ENCODE measurements at regions not wholly inside any gene's neighbourhood (a gene's known extent, or its start where the extent isn't known, plus 50 kb on each side); places are given as distances from the start of the nearest gene placed in this dataset.

GRCh38 chr18:65372904-65373303 is 377.9 kb upstream of the CDH7 start:
- Histone ChIP-seq H2AFZ (ENCODE audit: low read length) (no peak overlapping the region), H3K36me3 (replicated peaks; ENCODE audit: insufficient read depth, low read length) (no peaks in the 10 kb centered on the region), H3K4me1 (ENCODE audit: low read length) (no peaks in the 10 kb centered on the region), H3K9me2 (replicated peaks; ENCODE audit: insufficient read depth, low read length) (no peaks in the 10 kb centered on the region), H3K27me3 (replicated peaks; ENCODE audit: insufficient read depth, low read length) (no peaks in the 10 kb centered on the region), H3K4me2 (ENCODE audit: low read depth, low read length) (no peak overlapping the region), H3K79me2 (ENCODE audit: low read length) (no peaks in the 10 kb centered on the region), H3F3A (ENCODE audit: insufficient read depth, low read length) (no peaks in the 10 kb centered on the region), H4K20me1 (ENCODE audit: insufficient read depth, low read length) (no peaks in the 10 kb centered on the region), H3K4me3 (ENCODE audit: low read length) (no peak overlapping the region), H3K9ac (ENCODE audit: low read length) (no peak overlapping the region), H3K27ac (ENCODE audit: low read length) (no peak overlapping the region), H3K9me3 (replicated peaks; ENCODE audit: insufficient read depth, low read length) (no peaks in the 10 kb centered on the region)
- TF ChIP-seq EZH2phosphoT487 (IDR thresholded peaks at IDR 0.05; ENCODE audit: low read length) (no peak), CTCF (IDR thresholded peaks at IDR 0.05; ENCODE audit: low read length) (no peak), EZH2 (optimal IDR thresholded peaks at IDR 0.05; ENCODE audit: low read depth, low read length) (no peak)
- DNase-seq = no peak

DNA sequence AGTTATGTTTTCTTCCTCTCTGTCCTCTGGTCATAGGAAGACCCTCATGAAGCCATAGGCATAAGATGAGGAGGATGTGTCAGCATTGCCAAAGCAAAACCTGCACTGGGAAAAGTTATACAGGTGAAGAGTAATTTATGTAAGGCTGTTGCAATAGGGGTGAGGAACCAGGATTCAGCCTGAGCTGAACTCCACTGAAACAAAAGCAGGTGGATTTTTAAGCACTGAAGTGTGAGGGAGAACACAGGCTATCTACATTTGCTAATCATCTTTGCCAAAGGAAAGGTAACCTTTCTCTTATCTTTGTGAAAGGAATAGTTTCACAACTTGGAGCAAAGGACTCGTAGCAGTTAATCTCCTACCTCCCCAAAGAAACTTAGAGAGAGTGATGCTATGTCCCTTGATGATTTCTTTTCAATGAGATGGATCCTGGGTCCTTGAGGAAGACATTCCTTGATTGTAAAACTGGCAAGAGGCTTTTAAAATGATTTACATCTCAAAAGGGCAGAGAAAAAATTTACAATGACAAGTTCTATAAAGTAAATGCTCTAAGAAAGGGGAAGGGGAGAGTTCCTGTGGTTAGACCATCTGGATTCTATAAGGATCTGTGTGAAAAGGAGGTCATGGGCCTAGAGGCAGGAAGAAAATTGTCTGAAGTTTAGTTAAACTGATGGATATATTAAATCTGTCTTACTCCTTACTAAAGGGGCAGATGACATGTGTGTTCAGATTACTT is 385.4 kb upstream of the CDH7 start:
- Histone ChIP-seq H4K20me1 (ENCODE audit: insufficient read depth, low read length) (no peaks in the 10 kb centered on the region), H3K36me3 (replicated peaks; ENCODE audit: insufficient read depth, low read length) (no peaks in the 10 kb centered on the region), H3K9ac (ENCODE audit: low read length) (no peak overlapping the region), H3K9me3 (replicated peaks; ENCODE audit: insufficient read depth, low read length) (no peaks in the 10 kb centered on the region), H3K4me1 (ENCODE audit: low read length) (no peaks in the 10 kb centered on the region), H3K79me2 (ENCODE audit: low read length) (no peaks in the 10 kb centered on the region), H2AFZ (ENCODE audit: low read length) (no peak overlapping the region), H3K27ac (ENCODE audit: low read length) (no peak overlapping the region), H3K4me2 (ENCODE audit: low read depth, low read length) (no peak overlapping the region), H3K9me2 (replicated peaks; ENCODE audit: insufficient read depth, low read length) (no peaks in the 10 kb centered on the region), H3K4me3 (ENCODE audit: low read length) (no peak overlapping the region), H3F3A (ENCODE audit: insufficient read depth, low read length) (no peaks in the 10 kb centered on the region), H3K27me3 (replicated peaks; ENCODE audit: insufficient read depth, low read length) (no peaks in the 10 kb centered on the region)
- TF ChIP-seq EZH2phosphoT487 (IDR thresholded peaks at IDR 0.05; ENCODE audit: low read length) = no peak
- TF ChIP-seq EZH2 (optimal IDR thresholded peaks at IDR 0.05; ENCODE audit: low read depth, low read length) = no peak
- no peak for TF ChIP-seq CTCF (IDR thresholded peaks at IDR 0.05; ENCODE audit: low read length)
- no peak for DNase-seq

GRCh38 chr18:65363911-65364632 is 386.7 kb upstream of the CDH7 start:
- DNase-seq = no peak
- Histone ChIP-seq H4K20me1 (ENCODE audit: insufficient read depth, low read length) (no peaks in the 10 kb centered on the region), H3K9me2 (replicated peaks; ENCODE audit: insufficient read depth, low read length) (no peaks in the 10 kb centered on the region), H2AFZ (ENCODE audit: low read length) (no peak overlapping the region), H3K4me3 (ENCODE audit: low read length) (no peak overlapping the region), H3K27ac (ENCODE audit: low read length) (no peak overlapping the region), H3K27me3 (replicated peaks; ENCODE audit: insufficient read depth, low read length) (no peaks in the 10 kb centered on the region), H3F3A (ENCODE audit: insufficient read depth, low read length) (no peaks in the 10 kb centered on the region), H3K4me2 (ENCODE audit: low read depth, low read length) (no peak overlapping the region), H3K4me1 (ENCODE audit: low read length) (no peaks in the 10 kb centered on the region), H3K9me3 (replicated peaks; ENCODE audit: insufficient read depth, low read length) (no peaks in the 10 kb centered on the region), H3K79me2 (ENCODE audit: low read length) (no peaks in the 10 kb centered on the region), H3K9ac (ENCODE audit: low read length) (no peak overlapping the region), H3K36me3 (replicated peaks; ENCODE audit: insufficient read depth, low read length) (no peaks in the 10 kb centered on the region)
- no peak for TF ChIP-seq CTCF (IDR thresholded peaks at IDR 0.05; ENCODE audit: low read length)
- TF ChIP-seq EZH2 (optimal IDR thresholded peaks at IDR 0.05; ENCODE audit: low read depth, low read length) = no peak
- no peak for TF ChIP-seq EZH2phosphoT487 (IDR thresholded peaks at IDR 0.05; ENCODE audit: low read length)

All from MM.1S (cell line).